GM19397 (cell line): ENCODE measurements at regions not wholly inside any gene's neighbourhood (a gene's known extent, or its start where the extent isn't known, plus 50 kb on each side); places are given as distances from the start of the nearest gene placed in this dataset.
A peak's percentile ranks its signal among the peaks of the same experiment; 100 is the strongest.
"Not testable (repeated sequence)": the region's sequence is repeated elsewhere in the genome, so short reads cannot be mapped to it uniquely, and the experiment has no call there.

Experiments
- ATAC-seq: cut with Tn5 transposase; IDR thresholded peaks from one replicate; pipeline ENCODE4 v1.9.1; 2021; ENCODE audit warnings: mild to moderate bottlenecking, moderate library complexity; ENCODE audit not compliant: unreplicated experiment

GRCh38 chr1:208977012-208977411 is 606.5 kb upstream of the CAMK1G start:
- no peak for ATAC-seq

- no peak for ATAC-seq
Observed at GRCh38 chr1:208977638-208978256, 605.8 kb upstream of the CAMK1G start.

- ATAC-seq: no peak
Observed at GRCh38 chr1:208979776-208980175, 603.7 kb upstream of the CAMK1G start.

GRCh38 chr1:208980605-208981004 is 602.9 kb upstream of the CAMK1G start:
- no peak for ATAC-seq

- ATAC-seq: no peak
Observed at GRCh38 chr1:208985231-208985630, 598.3 kb upstream of the CAMK1G start.

- ATAC-seq: peak; percentile 99
Observed at GRCh38 chr1:208988811-208989222, 594.7 kb upstream of the CAMK1G start.

- ATAC-seq: no peak
Observed at GRCh38 chr1:208990456-208990855, 593.1 kb upstream of the CAMK1G start.

GRCh38 chr1:208997053-208997452 is 586.5 kb upstream of the CAMK1G start:
- not testable (repeated sequence) for ATAC-seq

- ATAC-seq: no peak
Observed at GRCh38 chr1:208997726-208998312, 585.7 kb upstream of the CAMK1G start.

- ATAC-seq: no peak
Observed at GRCh38 chr1:209008586-209008985, 574.9 kb upstream of the CAMK1G start.

- ATAC-seq: no peak
Observed at GRCh38 chr1:209010475-209011230, 572.9 kb upstream of the CAMK1G start.

- ATAC-seq: no peak
Observed at GRCh38 chr1:209012443-209013196, 570.9 kb upstream of the CAMK1G start.

GRCh38 chr1:209015092-209015491 is 568.4 kb upstream of the CAMK1G start:
- ATAC-seq: no peak

- no peak for ATAC-seq
Observed at GRCh38 chr1:209021622-209022021, 561.9 kb upstream of the CAMK1G start.

GRCh38 chr1:209023790-209024189 is 559.7 kb upstream of the CAMK1G start:
- no peak for ATAC-seq

GRCh38 chr1:209029737-209030136 is 553.8 kb upstream of the CAMK1G start:
- no peak for ATAC-seq

GRCh38 chr1:209030454-209031167 is 552.9 kb upstream of the CAMK1G start:
- no peak for ATAC-seq

GRCh38 chr1:209037064-209037463 is 546.5 kb upstream of the CAMK1G start:
- no peak for ATAC-seq

GRCh38 chr1:209038316-209038715 is 545.2 kb upstream of the CAMK1G start:
- no peak for ATAC-seq

GRCh38 chr1:209038735-209039134 is 544.8 kb upstream of the CAMK1G start:
- no peak for ATAC-seq

- ATAC-seq: no peak
Observed at GRCh38 chr1:209040351-209040750, 543.2 kb upstream of the CAMK1G start.
